ENCODE measurements at regions not wholly inside any gene's neighbourhood (a gene's known extent, or its start where the extent isn't known, plus 50 kb on each side); places are given as distances from the start of the nearest gene placed in this dataset.

GRCh38 chr4:36471903-36472302 is 190.5 kb downstream of the DTHD1 start:
- H3K9ac ChIP-seq (ENCODE audit: low read length): no peak overlapping the region
- Mint-ChIP-seq H3K4me1 (no peaks in the 10 kb centered on the region), H3K27ac (no peak overlapping the region), H3K4me3 (no peak overlapping the region), H3K27me3 (peaks cover 15% of the 10 kb centered on the region), H3K9me3 (ENCODE audit: insufficient read depth) (no peaks in the 10 kb centered on the region)
- H3K9me3 ChIP-seq (ENCODE audit: control extremely low read depth in 1 of 3, control insufficient read depth in 2 of 3, insufficient read depth in 1 of 3, low read length in 2 of 3): no peaks in the 10 kb centered on the region
- H3K4me1 ChIP-seq (ENCODE audit: control insufficient read depth in 2 of 2, insufficient read depth in 2 of 2, low read length in 2 of 2): no peaks in the 10 kb centered on the region
- intact Hi-C loops (cut with micrococcal nuclease): no loop called here
- H3K4me3 ChIP-seq (ENCODE audit: control extremely low read depth in 1 of 5, extremely low read depth in 1 of 5, insufficient read depth in 1 of 5, low read depth in 2 of 5, low read length in 4 of 5): no peak overlapping the region
- H3K4me2 ChIP-seq (replicated peaks; ENCODE audit: low read depth, low read length, poor library complexity, severe bottlenecking): no peak overlapping the region
- H2AFZ ChIP-seq (ENCODE audit: insufficient read depth, low read depth, low read length, poor library complexity, severe bottlenecking): no peak overlapping the region
- no peak for ATAC-seq (ENCODE audit: low read depth)
- TF ChIP-seq EZH2 (IDR thresholded peaks at IDR 0.05; ENCODE audit: borderline replicate concordance, insufficient read depth, low read depth, low read length, poor library complexity, severe bottlenecking): no peak
- no peaks in the 10 kb centered on the region for H4K20me1 ChIP-seq (ENCODE audit: control insufficient read depth, insufficient read depth, low read length, poor library complexity, severe bottlenecking)
- no peak for DNase-seq
- no peaks in the 10 kb centered on the region for H3K36me3 ChIP-seq (replicated peaks in 1 of 2; ENCODE audit: control extremely low read depth in 1 of 2, control insufficient read depth in 1 of 2, extremely low read depth in 1 of 2, insufficient read depth in 2 of 2, low read length in 1 of 2)
- no peaks in the 10 kb centered on the region for H3K79me2 ChIP-seq (ENCODE audit: control insufficient read depth, insufficient read depth, low read length)
- CTCF ChIA-PET: no interaction called here
- POLR2A ChIA-PET: no interaction called here
- H3K27ac ChIP-seq (ENCODE audit: low read length in 2 of 2): no peak overlapping the region
- WGBS (ENCODE audit: insufficient coverage): no CpG with 5 or more reads among the region's 2 CpGs
- no peaks in the 10 kb centered on the region for H3K27me3 ChIP-seq (replicated peaks in 1 of 4; ENCODE audit: control extremely low read depth in 1 of 4, control insufficient read depth in 3 of 4, insufficient read depth in 4 of 4, low read length in 3 of 4)

GRCh38 chr4:36476135-36476534 is 194.7 kb downstream of the DTHD1 start:
- H4K20me1 ChIP-seq (ENCODE audit: control insufficient read depth, insufficient read depth, low read length, poor library complexity, severe bottlenecking): no peaks in the 10 kb centered on the region
- no peaks in the 10 kb centered on the region for H3K9me3 ChIP-seq (ENCODE audit: control extremely low read depth in 1 of 3, control insufficient read depth in 2 of 3, insufficient read depth in 1 of 3, low read length in 2 of 3)
- no peak for ATAC-seq (ENCODE audit: low read depth)
- DNase-seq: no peak
- no peaks in the 10 kb centered on the region for H3K4me1 ChIP-seq (ENCODE audit: control insufficient read depth in 2 of 2, insufficient read depth in 2 of 2, low read length in 2 of 2)
- intact Hi-C loops (cut with micrococcal nuclease): no loop called here
- TF ChIP-seq, protein P1, sequence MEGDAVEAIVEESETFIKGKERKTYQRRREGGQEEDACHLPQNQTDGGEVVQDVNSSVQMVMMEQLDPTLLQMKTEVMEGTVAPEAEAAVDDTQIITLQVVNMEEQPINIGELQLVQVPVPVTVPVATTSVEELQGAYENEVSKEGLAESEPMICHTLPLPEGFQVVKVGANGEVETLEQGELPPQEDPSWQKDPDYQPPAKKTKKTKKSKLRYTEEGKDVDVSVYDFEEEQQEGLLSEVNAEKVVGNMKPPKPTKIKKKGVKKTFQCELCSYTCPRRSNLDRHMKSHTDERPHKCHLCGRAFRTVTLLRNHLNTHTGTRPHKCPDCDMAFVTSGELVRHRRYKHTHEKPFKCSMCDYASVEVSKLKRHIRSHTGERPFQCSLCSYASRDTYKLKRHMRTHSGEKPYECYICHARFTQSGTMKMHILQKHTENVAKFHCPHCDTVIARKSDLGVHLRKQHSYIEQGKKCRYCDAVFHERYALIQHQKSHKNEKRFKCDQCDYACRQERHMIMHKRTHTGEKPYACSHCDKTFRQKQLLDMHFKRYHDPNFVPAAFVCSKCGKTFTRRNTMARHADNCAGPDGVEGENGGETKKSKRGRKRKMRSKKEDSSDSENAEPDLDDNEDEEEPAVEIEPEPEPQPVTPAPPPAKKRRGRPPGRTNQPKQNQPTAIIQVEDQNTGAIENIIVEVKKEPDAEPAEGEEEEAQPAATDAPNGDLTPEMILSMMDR (IDR thresholded peaks at IDR 0.05): no peak
- TF ChIP-seq EZH2 (IDR thresholded peaks at IDR 0.05; ENCODE audit: borderline replicate concordance, insufficient read depth, low read depth, low read length, poor library complexity, severe bottlenecking): no peak
- Mint-ChIP-seq H3K4me1 (no peaks in the 10 kb centered on the region), H3K27ac (no peak overlapping the region), H3K27me3 (peaks cover 11% of the 10 kb centered on the region), H3K4me3 (no peak overlapping the region), H3K9me3 (ENCODE audit: insufficient read depth) (no peaks in the 10 kb centered on the region)
- no peak overlapping the region for H3K9ac ChIP-seq (ENCODE audit: low read length)
- CTCF ChIA-PET: no interaction called here
- no peaks in the 10 kb centered on the region for H3K27me3 ChIP-seq (replicated peaks in 1 of 4; ENCODE audit: control extremely low read depth in 1 of 4, control insufficient read depth in 3 of 4, insufficient read depth in 4 of 4, low read length in 3 of 4)
- POLR2A ChIA-PET: no interaction called here
- H3K79me2 ChIP-seq (ENCODE audit: control insufficient read depth, insufficient read depth, low read length): no peaks in the 10 kb centered on the region
- no peak overlapping the region for H3K4me3 ChIP-seq (ENCODE audit: control extremely low read depth in 1 of 5, extremely low read depth in 1 of 5, insufficient read depth in 1 of 5, low read depth in 2 of 5, low read length in 4 of 5)
- H2AFZ ChIP-seq (ENCODE audit: insufficient read depth, low read depth, low read length, poor library complexity, severe bottlenecking): no peak overlapping the region
- no peaks in the 10 kb centered on the region for H3K36me3 ChIP-seq (replicated peaks in 1 of 2; ENCODE audit: control extremely low read depth in 1 of 2, control insufficient read depth in 1 of 2, extremely low read depth in 1 of 2, insufficient read depth in 2 of 2, low read length in 1 of 2)
- no CpG with 5 or more reads among the region's 4 CpGs for WGBS (ENCODE audit: insufficient coverage)
- H3K27ac ChIP-seq (ENCODE audit: low read length in 2 of 2): no peak overlapping the region
- no peak overlapping the region for H3K4me2 ChIP-seq (replicated peaks; ENCODE audit: low read depth, low read length, poor library complexity, severe bottlenecking)

Data from B cell (primary cell).